HG03558 (cell line): ENCODE measurements at regions not wholly inside any gene's neighbourhood (a gene's known extent, or its start where the extent isn't known, plus 50 kb on each side); places are given as distances from the start of the nearest gene placed in this dataset.

Experiments used
- ATAC-seq: cut with Tn5 transposase; IDR thresholded peaks from one replicate; pipeline ENCODE4 v1.9.1; 2021; ENCODE audit warnings: moderate number of reproducible peaks; ENCODE audit not compliant: unreplicated experiment; ENCODE audit errors: extremely low read depth

- ATAC-seq, result no peak
These were observed 1101.7 kb upstream of the GHITM start for GRCh38 chr10:83037653-83038052.

GRCh38 chr10:83038631-83039030 is 1100.7 kb upstream of the GHITM start:
- ATAC-seq, result no peak

GRCh38 chr10:83045731-83046130 is 1093.6 kb upstream of the GHITM start:
- no peak for ATAC-seq

GRCh38 chr10:83050815-83051214 is 1088.5 kb upstream of the GHITM start:
- no peak for ATAC-seq

- ATAC-seq, result no peak
These were observed 1076.4 kb upstream of the GHITM start for GRCh38 chr10:83062871-83063270.

DNA sequence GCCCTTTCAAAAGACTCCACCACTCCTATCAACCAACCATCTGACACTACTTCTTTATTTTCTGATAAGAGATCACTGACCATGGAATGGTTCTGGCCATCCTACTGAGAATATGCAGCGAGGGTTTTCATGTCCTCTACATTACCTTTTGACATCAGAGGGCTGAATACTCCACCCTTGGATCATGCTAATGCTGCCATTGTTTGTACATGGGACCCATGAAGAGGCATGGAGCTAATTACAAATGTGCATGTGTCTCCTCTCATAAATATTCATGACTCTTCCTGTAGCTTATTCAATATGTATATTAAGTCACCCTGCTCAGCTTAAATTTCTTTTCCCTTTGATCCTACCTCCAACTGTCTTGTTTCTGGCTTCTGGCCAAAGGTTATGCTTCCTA is 1065.8 kb upstream of the GHITM start:
- no peak for ATAC-seq

- ATAC-seq, result no peak
These were observed 1064.1 kb upstream of the GHITM start for GRCh38 chr10:83075016-83075814.

DNA sequence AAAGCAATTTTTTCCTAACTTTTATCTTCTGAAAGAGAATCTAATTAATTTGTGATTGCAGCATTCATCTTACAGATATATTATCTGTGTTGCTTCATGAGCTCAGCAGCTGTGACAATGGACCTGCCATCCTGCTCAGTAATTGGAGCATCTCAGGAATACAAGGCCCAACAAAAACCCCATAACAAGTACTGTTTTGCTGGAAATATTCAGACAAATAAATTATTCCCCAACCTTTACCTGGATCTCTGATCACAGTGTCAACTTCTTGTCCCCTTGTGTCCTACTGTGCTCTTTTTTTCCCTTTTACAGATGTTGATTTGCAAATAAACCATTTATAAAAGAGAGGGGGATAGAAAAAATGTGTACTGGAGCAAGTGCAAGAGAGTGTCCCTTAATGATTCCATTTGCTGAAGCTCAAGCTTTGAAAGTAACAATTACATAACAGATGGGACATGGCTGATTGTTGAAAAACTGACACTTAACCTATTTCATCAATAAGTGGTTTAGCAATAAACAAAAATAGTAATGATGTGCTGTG is 1063.4 kb upstream of the GHITM start:
- ATAC-seq, result no peak

DNA sequence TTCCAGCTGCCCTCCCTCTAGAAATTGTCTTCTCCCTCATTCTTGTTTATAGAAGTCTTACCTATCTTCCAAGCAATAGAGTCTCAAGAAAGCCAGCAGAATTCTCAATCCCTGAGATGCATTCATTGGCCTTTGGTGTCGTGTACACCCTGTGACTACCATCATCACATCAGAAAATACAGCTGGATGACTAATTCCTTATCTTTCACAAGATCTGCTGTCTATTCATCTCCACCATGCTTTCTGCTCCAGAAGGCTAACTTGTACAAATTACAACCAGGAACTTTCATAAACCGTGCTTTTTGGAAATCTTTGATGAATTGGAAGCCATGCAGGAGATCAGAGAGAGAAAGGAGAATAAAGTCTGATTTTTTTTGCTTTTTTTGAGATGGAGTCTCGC is 1062.9 kb upstream of the GHITM start:
- no peak for ATAC-seq

DNA sequence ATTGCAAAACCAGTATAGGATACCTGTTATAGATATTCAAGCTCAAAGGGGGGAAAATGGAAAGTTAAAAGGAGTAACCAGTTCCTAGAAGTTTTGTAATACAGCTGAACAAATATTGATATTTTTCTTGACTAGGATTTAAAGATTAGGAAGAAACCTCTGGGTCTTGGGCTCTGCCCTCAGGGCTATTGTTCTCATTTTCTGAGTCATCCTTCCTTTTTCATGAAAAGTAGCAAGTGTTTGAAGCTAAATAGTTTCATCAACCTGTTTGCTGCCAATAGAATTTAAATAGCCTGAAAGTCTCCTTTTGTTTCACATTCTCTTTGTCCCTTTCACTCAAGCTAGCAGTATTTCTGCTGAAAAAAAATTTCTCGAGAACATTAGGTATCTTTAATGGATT is 1061.1 kb upstream of the GHITM start:
- no peak for ATAC-seq

GRCh38 chr10:83078645-83079044 is 1060.7 kb upstream of the GHITM start:
- ATAC-seq, result no peak

GRCh38 chr10:83083831-83084230 is 1055.5 kb upstream of the GHITM start:
- no peak for ATAC-seq

DNA sequence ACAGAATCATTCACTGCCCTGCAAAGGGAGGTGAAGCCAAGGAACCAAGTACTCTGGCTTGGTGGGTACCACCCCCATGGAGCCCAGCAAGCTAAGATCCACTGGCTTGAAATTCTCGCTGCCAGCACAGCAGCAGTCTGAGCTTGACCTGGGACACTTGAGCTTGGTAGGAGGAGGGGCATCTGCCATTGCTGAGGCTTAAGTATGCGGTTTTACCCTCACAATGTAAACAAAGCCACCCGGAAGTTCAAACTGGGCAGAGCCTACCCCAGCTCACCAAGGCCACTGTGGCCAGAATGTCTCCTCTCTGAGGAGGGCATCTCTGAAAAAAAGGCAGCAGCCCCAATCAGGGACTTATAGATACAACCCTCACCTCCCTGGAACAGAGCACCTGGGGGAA is 1050.0 kb upstream of the GHITM start:
- ATAC-seq, result no peak

DNA sequence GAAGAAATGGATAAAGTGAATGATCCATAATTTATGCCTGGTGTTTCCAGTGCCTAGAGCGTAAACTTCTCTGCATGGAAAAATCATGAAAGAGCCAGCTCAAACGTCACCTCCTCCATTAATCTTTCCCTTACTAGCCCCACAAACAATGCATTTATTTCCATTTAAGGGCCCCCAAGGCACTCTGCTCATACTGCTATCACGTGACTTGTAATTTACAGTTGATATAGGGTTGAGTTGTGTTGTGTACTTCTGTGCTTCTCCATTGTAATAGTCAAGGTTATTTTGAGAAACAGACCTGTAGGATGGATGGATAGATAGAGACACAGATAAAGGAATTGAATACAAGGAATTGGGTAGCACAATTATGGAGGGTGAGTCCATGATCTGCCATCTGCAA is 1034.7 kb upstream of the GHITM start:
- ATAC-seq, result no peak

DNA sequence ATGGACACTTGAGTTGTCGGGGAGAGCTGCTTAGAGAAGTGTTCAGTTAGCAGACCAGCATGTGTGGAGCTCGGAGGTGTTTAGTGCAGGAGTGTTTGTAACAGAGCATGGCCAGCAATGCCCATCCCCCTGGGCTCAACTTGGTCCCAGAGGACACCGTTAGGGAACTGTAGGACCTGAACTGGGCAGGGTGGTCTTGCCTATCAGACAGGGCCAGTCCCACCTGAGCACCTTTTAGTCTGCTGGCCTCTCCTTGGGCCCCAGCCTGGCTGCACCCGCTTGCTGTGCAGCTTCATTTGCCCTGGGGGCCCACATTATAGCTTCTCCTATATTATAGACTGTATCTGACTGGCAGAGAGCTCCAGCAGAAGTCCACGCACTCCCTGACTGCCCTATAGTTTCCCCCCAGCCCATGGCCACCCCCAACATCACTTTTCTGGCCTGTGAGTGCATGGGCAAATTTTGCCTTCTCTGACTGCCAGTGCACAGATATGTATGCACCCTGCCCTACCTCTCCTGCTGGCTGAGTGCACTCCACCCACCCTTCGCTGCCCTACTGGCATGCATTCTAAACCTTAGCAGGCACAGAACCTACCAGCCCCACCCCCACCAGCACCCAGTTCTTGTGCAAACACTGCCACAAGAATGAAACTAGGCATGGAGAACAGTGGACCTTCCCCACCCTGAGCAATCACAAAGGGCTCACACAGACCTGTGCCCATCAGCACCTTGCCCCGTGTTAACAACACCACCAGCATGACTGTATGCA is 1030.6 kb upstream of the GHITM start:
- no peak for ATAC-seq

DNA sequence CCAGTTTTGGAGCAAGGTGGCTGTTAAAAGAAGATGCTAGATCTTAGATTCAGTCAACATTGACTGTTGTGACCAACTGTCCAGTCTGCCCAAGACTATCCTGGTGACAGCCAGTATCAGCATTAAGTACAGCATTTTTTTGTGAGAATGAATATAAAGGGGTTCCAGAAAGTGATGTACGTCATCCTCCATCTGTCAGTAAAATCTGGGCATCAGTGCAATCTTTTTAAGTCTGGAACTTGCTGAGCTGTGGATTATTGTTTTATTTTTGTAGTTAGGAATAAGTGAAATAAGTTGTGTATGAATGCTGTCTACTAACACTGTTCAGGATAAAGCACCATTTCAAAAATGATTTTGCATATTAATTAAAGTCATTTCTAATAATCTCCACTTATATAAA is 1020.0 kb upstream of the GHITM start:
- ATAC-seq, result no peak

DNA sequence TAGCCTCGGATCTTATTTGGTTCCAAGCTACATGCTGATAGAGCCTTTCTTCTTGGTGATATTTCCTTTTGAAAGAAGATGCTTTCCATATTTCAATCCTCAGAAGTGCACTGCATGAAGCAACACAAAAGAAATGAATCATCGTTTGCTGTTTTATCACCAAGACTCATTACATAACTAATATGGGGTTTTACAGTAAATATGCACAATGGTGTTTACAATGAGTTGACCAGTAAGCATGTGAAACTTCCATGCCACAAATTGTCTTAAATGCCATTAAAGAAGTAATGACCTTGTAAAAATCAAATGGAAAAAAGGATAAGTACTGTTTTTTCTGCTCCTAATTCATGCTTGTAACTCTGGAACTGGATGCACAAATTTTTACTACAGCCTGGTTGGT is 1017.0 kb upstream of the GHITM start:
- no peak for ATAC-seq

DNA sequence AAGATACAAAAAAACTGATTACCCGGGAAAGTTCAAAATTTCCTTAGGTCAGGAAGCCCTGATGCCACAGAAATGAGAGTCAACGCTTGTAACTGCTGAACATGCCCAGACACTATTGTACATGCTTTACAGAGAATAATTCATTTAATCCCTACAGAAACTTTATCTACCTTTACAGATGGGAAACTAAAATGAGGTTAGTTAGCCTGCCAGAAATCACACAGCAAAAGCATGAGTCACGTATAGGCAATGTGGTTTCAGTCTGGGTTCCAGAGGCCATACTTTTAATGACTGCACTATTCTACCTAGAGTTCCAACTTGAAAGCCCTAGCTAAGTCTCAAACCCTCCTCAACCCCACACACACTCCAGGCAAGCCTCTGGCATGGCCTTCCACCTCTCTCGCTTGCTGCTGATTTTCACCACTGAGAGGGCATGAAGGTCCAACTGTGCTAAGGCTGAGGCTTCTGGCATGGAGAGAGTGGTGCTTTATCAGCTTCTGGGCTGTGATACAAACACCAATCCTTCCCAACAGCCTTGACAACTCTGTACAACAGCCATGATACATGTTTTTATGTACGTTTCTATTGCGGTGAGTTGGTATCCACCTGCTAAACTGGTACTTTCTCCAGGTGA is 1011.2 kb upstream of the GHITM start:
- ATAC-seq, result no peak

DNA sequence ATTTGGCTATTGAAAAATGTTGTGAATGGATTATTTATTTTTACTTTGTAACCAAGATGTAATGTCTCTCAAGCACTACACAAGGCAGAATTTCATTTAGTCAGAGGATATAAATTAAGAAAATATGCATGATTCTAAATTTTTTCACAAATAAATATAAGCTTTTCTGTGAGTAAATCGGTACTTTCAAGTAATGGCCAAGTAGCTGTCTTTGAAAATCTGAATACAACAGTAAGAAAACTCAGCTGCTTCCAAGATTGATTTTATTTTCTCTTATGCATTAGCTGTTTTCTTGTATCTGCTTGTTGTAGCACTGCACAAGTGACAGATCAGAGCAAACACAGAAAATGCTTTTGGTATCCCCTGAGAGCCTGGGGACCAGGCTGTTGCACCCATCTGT is 998.5 kb upstream of the GHITM start:
- ATAC-seq, result no peak

DNA sequence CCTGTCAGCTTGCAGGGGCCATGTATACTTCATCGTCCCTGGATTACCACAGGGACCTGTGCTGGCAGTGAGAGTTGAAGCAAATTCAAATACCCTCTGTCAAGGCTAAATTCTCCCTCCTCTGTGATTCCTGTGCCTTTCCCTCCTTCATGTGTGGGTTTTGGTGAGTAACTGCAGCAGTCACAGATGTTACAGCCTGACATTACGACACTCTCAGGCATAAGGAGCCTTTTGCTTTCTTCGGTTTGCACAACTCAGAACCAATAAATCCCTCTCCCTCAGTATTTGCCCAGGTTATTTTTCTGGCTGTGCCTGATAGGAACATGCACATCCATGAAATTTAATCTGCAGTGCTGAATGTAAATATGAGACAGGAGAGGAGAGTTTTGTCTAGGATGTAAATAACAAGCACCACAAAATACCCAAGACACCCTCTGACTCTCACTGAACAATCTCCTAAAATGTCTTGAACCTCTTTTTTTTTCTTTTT is 997.2 kb upstream of the GHITM start:
- no peak for ATAC-seq

DNA sequence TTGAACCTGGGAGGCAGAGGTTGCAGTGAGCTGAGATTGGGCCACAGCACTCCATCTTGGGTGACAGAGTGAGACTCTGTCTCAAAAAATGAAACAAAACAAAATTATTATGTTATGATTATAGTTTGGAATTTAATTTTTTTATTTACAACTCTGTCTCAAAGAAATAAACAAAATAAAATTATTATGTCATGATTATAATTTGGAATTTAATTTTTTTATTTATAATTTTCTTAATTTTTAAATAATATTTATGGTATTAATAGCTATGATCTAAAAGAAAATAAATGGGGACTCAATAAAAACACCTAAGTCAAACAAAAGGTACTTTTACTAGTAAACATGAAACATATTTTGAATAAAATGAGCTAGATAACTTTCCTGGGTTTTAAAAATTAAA is 994.8 kb upstream of the GHITM start:
- ATAC-seq, result no peak
